Activated T-cell treated with anti-CD3 and anti-CD28 coated beads for 48 hours (primary cell): ENCODE measurements at regions not wholly inside any gene's neighbourhood (a gene's known extent, or its start where the extent isn't known, plus 50 kb on each side); places are given as distances from the start of the nearest gene placed in this dataset.

Source experiments
- DNase-seq: peaks from one replicate; pipeline ENCODE4 v3.0.0-alpha.2; 2020; ENCODE audit warnings: low read depth

- DNase-seq = no peak
Measured at GRCh38 chr7:69147631-69148030, 450.6 kb upstream of the AUTS2 start.

- no peak for DNase-seq
Measured at GRCh38 chr7:69149804-69150782, 448.2 kb upstream of the AUTS2 start.

DNA sequence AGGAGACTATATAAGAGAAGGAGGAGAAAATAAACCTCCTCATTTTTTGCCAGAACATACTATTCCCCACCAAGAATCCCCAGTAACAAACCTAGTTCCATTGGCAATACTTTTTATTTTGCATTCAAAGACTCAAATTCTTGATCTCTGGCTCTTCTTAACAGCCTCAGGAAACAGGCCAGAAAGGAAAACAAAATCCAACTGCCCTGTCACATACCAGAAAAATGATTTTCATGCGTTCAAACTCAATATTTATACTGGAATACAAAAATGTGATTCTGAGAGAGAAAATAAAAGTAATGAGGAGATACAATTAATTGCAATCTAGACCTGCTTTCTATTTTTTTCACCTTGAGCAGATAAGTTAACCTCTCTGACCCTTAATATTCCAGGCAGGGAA, 435.9 kb upstream of the AUTS2 start:
- no peak for DNase-seq

- no peak for DNase-seq
Measured at GRCh38 chr7:69162931-69163670, 435.2 kb upstream of the AUTS2 start.

- no peak for DNase-seq
Measured at GRCh38 chr7:69166979-69167516, 431.2 kb upstream of the AUTS2 start.

DNA sequence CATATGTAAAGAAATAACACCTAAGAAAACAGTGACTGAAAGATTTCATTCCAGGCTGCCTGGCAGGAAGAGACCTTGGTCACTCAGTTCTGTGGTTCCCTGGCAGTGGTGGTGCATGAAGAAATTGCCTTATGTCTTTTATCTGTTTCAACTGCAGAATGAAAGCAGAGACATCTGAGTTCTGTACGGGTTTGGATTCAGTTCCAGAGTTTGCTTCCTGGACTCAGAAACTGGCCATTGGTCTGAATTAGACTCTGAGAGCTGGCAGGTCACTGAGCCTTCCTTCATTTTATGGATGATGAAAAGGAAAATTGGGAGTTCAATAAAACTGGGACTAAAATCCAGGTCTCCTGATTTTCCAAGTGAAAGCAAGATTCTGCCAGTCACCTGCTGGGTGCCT, 428.9 kb upstream of the AUTS2 start:
- DNase-seq = no peak

DNA sequence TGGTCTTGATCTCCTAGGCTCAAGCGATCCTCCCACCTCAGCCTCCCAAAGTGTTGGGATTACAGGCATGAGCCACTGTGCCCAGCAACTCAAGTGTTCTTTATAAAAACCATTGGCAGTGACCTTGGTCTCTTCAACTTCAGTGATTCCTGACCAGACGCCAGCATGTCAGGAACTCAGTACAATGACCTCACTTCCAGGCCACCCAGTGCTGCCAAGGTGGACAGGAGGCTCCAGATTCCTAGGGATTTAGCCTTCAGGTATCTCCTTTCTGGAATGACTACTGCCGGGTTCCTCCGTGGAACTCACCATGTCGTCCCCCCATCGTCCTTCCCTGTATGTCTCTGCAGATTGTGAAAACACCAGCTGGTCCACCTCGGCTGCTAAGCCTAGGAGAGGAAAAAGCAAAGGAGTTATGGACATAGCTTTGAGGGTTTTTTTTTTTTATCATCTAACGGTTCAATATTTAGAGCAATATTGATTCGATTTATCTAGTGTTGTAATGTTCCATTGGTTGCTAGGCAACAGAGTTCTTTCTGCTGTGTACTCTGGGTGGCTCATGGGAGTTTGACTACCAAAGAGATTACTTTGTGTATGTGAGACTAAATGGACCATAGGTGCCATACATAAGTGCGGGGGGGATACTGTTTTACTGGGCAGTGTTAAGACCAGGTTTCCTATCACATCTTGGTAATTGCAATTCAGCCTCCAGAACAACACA, 425.8 kb upstream of the AUTS2 start:
- no peak for DNase-seq

DNA sequence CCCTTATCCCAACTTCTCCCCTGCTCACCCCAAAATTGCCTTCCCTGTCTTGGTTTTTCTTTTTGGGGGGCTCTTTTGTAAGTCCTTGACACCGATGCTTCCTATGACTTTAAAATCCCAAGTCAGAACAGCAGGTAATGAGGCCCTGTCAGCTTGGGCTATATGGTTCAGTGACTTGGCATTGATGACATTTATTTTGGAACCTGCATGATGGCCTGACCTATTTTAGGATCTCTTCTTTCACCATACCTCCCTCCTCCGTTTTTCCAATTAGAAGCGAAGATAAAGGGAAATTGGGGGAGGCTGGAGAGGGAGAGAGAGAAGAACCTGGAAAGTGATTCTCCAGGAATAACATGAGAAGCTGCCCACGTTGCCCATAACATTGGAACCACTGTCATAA, 424.9 kb upstream of the AUTS2 start:
- DNase-seq = no peak

DNA sequence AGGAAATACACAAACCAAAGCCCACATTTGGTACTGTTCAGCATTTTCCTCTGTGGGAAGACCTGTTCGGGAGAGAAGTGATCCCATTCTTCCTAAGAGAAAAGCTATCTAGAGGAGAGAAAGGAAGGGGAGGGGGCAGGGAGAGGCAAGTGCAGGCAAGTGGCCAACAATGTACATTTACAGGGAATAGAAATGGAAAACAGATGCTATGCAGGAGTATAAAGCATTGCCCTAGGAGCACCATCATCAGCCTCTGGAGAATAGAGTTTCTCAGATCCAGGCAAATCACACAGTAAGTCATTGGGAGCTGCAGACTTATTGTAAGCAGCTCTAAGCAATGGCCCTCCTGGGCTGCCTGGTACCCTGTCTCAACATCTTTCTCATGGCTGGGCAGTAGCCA, 424.4 kb upstream of the AUTS2 start:
- DNase-seq = no peak

DNA sequence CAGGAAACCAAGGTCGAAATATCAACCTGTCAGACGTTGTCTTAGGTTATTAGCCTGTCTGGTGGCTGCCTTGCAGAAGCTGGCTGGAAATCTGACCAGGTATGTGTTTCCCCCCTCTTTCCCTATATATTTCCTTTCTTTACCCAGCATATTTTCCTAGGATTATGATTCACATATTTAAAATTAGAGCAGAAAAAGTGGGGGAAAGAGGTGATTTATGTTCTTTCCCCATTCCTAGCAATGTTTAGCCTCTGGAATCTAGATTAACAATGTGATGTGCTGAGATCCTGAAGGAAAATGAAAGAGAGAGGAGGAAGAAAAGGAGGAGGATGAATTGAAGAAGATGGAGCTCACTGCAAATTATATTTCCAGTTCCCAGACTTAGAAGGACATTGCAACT, 421.4 kb upstream of the AUTS2 start:
- no peak for DNase-seq

- DNase-seq = no peak
Measured at GRCh38 chr7:69177461-69177861, 420.8 kb upstream of the AUTS2 start.

- DNase-seq = no peak
Measured at GRCh38 chr7:69177941-69178494, 420.3 kb upstream of the AUTS2 start.

DNA sequence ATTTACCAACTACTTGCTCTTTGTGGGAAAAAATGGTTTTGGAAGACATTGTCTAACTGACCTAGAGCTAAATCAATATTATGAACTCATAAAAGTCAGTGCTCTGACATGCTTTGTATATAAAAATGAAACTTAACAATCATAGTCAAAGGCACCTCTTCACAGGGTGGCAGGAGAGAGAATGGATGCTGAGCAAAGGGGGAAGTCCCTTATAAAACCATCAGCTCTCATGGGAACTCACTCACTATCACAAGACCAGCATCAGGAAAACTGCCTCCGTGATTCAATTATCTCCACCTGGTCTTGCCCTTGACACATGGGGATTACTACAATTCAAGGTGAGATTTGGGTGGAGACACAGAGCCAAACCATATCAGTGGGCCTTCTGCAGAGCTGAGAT, 417.6 kb upstream of the AUTS2 start:
- DNase-seq = no peak

DNA sequence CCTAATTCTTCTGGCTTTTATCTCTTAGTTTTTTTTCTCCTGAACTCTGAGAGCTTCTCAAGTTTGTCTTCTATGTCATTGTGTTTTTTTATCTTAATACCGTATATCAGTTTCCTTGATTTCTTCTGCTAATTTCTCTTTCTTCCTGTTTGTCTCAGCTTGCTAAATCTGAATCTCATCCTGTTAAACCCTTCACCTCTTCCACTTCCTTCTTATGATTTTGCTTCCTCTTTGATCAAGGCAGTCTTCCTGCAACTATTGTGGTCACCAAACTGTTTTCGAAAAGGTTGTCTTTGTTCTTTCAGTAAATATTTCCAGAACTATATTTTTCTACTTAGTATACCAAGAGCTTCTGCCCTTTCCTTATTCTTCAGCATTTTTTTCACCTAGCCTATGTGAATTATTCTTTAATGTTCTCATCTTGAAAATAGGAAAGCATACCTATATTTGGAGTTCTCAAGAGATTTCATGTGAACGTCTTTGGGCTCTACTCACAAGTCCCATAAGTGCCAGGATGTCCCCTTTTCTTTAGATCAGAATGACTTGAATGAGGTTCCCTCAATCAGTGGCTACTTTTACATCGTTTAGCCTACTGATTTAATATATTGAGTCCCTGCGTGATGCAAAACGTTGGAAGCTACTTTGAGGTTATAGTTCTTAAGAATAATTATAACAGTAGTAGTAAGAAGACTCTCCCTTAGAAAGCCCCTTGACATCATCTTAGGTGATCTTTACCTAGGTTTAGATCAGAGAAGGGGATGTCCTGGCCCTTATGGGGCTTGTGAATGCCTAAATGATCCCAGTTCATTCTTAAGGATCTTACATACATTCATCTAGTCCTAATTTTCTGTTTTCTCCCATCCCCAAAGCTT, 415.4 kb upstream of the AUTS2 start:
- DNase-seq = no peak

DNA sequence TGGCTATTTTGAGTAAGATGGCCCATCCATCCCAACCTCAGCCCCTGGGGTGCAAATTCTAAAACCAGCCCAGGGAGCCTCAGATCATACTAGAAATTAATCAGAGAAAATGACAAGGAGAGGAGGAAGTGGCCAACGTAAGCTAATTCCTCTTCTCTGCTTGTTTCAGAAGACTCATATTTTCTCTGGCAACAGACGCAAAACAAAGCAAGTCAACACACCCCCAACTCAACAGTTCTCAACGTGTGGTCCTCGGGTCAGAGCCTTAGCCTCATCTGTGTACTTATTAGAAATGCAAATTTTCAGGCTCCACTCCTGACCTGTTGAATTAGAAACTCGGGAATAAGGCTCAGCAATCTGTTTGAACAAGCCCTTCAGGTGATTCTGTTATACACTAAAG, 413.9 kb upstream of the AUTS2 start:
- DNase-seq = no peak

GRCh38 chr7:69185170-69185569, 413.1 kb upstream of the AUTS2 start:
- no peak for DNase-seq

DNA sequence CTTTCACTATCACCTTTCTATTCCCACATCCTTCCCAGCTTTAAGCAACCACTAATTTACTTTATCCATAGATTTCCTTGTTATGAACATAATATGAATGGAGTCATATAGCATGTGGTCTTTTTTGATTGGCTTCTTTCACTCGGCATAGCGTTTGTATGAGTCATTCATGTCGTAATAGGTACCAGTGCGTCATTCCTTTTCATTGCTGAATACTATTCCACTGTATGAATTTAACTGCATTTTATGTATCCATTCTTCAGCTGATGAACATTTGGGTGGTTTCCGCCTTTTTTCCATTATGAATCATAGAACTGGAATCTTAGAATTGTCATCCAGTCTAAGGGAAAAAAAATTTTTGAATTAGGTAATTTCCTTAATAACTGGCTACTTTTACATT, 411.3 kb upstream of the AUTS2 start:
- DNase-seq = no peak

DNA sequence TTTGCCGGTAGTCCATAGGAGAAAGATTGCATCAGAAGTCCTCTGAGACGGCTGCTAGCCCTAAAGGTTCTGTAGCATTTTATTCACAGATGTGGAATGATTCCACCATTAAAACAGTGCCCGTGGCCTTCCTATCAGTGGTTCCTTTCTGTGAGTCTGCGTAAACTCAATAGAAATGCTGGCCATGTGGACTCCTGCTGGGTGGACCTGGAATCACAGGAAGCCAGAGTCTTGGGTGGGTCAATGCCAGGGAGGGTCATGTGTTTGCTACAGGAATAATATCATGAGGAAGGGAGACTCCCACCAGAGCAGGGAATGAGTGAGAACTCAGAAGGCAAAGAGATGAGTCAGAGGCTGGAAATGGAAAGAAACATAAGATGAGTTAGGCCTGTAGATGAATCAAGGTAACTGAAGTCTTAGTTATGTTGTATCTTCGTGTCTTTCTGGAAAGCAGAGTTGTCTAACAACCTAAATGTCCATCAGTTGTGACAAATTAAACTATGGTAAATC, 410.4 kb upstream of the AUTS2 start:
- no peak for DNase-seq

DNA sequence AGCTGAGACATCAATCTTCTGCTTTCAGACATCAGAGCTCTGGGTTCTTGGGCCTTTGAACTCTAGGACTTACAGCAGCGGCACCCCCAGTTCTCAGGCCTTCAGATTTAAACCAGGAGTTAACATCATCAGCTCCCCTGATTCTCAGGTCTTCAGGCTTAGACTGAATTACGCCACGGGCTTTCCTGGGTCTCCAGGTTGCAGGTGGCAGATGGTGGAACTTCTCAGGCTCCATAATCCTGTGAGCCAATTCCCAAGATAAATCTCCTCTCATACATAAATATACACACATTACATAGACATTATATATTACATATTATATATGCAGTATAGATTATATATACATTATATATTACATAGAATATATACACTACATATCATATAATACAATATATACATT, 408.9 kb upstream of the AUTS2 start:
- no peak for DNase-seq

GRCh38 chr7:69190025-69190424, 408.2 kb upstream of the AUTS2 start:
- DNase-seq = no peak

- no peak for DNase-seq
Measured at GRCh38 chr7:69190763-69191162, 407.5 kb upstream of the AUTS2 start.
